GM18870 (cell line): ENCODE measurements at regions not wholly inside any gene's neighbourhood (a gene's known extent, or its start where the extent isn't known, plus 50 kb on each side); places are given as distances from the start of the nearest gene placed in this dataset.

Experiments
- ATAC-seq: cut with Tn5 transposase; IDR thresholded peaks from one replicate; pipeline ENCODE4 v1.9.1; 2021; ENCODE audit warnings: moderate library complexity; ENCODE audit not compliant: unreplicated experiment

DNA sequence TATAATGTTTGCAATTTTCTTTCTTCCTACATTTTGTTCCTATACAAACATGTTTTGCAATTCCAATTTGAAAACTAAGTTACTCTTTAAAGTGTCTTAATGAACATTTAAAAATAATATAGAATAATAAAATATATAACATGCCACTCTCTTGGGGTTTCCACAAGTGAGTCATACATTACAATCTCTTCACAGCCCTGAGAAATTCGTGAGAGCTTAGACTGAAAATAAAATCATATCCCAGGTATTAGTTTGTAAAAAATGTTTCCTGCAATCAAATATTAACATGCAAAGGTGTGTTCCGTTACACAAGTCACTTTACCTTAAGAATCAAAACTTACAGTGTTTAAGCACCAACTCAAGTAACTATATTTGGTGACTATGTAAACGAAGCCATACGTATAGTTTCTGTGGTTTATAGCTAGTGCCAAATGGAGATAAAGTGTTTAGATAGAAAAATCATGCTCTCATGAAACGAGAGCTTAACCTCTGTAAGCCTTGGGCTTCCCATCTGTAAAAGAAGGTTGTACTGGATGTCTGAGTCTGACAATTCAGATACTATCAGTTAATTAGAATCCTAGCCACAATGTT lies 253.6 kb upstream of the ANO3 start:
- ATAC-seq: peak; percentile 75

DNA sequence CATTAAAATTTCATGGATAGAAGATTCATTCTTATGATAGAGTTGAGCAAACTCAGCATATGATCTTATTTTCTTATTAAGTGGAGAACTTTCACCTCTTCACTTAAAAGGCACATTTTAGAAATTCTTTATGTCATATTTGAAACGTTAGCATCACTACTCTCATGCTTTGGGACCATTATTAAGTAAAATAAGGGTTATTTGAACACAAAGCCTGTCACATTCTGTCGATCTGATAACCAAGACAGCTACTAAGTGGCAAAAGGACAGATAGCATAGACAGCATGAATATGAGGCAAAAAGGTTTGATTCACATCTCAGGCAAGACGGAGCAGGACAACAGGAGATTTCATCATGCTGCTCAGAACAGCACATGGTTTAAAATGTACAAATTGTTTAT lies 247.6 kb upstream of the ANO3 start:
- ATAC-seq: no peak

DNA sequence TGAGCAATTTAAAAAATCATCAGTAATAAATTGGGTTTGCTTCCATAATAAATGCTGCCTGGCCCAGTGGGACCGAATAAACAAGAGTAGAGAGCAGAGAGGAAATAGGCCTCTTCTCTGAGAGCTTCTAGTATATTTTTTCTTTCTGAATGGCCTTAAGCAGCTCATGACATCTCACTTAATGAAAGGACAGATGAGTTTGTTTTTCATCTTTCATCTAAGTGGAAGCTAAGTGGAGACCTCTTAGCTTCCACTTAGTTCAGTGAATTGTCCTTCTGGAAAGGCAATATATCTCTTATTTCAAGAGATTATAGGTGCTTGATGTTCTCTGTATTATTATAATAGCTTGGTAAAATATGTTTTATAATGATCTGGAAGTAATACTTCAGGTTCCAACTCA lies 245.9 kb upstream of the ANO3 start:
- ATAC-seq: no peak

DNA sequence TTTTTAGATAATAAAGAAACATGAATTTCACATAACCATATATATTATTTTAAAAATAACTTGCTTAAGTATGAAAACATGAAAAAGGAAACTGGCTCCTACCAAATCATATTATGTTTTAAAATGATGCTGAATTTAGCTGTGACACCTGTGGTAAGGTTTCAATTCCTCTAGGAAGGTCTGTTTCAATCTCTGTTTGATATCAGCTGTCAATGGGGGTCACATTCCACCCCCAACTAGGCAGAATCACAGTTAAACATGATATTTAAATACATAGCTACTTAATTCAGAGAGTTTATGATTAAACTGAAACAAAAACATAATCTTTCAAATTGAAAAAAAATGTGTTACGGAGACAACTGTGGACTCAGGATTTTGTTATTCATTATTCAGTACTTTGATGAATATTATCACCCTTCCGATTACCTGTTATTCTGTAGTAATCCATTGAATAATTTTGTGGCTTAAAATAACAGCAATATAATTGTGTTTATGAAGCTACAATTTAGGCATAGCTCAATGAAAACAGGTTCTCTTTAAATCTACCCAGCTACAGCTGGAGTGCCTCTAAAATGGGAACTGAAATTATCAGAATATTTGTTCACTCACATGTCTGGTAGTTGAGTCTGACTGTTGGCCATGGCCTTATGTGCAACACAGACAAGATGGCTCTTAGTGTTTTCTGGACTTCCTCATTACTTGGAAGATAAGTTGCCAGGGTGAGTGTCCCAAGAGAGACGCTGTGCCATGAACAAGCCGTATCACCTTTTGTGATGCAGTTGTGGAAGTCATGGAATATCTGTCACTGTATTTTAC lies 244.6 kb upstream of the ANO3 start:
- ATAC-seq: peak; percentile 96

DNA sequence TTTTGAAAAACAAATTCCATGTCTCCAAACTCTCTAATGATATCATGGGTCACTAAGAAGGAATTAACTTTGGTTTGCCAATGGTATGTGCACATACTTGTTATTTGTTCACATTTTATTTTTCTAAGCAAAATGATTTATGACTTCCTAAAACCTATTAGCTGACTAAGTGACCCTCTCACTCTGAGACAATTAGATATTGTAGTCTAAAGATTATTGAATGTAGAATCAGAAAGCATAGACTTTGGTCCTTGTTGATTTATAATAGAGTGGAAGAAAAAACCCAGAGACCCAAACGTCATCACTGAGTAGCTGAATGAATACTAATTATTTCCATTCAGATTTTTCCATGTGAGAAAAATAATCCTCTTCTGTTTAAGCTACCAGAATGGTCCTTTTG lies 243.5 kb upstream of the ANO3 start:
- no peak for ATAC-seq

DNA sequence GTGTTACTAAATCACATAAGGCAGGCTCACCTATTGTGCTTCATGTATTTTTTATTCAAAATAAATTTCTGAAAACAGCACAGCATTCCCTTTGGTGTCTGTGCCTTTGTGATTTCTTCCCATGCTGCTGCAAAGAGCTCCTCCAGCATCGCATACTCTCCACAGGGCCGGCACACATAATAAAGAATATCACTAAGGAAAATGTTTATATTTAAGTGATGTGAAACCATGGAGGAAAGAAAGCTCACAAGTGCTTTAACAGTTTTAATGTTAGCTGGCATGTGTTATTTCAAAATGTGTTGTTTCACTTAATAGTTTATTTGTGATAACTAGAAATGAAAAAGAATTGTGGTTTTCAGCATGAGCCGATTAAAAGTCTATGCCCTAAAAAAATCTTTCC lies 241.3 kb upstream of the ANO3 start:
- no peak for ATAC-seq

DNA sequence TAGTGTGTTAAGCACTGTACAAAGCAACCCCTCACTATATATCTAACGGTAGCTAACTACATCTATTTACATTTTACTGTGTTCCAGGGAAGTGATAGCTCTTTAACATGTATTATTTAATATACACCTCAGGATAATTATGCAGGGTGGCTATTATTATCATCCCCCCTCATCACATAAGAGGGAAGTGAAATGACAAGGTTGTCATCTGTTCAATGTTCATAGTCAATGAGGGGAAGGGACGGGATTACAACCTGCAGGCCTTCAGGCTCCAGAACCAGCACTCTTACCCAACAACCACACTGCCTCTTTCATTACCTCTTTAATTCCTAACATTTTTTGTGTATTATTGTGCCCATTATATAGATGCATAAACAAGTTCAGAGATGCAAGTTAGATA lies 238.7 kb upstream of the ANO3 start:
- ATAC-seq: no peak

GRCh38 chr11:26095340-26095739 lies 236.6 kb upstream of the ANO3 start:
- ATAC-seq: no peak

GRCh38 chr11:26096451-26096850 lies 235.5 kb upstream of the ANO3 start:
- no peak for ATAC-seq

- ATAC-seq: no peak
Observed at GRCh38 chr11:26102325-26102724, 229.6 kb upstream of the ANO3 start.

DNA sequence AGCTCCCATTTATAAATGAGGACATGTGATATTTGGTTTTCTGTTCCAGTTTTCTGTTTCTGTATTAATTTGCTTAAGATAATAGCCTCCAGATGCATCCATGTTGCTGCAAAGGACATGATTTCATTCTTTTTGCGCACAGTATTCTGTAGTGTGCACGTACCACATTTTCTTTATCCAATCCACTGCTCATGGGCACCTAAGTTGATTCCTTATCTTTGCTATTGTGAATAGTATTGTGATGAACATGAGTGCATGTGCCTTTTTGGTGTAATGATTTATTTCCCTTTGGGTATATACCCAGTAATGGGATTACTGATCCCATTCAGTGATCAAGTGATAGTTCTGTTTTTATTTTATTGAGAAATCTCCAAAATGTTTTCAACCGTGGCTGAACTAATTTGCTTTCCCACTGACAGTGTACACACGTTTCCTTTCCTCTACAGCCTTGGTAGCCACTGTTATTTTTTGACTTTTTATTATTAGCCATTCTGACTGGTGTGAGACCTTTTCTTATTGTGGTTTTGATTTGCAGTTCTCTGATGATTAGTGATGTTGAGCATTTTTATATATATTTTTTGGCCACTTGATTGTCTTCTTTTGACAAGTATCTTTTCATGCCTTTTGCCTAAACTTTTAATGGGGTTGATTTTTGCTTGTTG lies 226.0 kb upstream of the ANO3 start:
- no peak for ATAC-seq

DNA sequence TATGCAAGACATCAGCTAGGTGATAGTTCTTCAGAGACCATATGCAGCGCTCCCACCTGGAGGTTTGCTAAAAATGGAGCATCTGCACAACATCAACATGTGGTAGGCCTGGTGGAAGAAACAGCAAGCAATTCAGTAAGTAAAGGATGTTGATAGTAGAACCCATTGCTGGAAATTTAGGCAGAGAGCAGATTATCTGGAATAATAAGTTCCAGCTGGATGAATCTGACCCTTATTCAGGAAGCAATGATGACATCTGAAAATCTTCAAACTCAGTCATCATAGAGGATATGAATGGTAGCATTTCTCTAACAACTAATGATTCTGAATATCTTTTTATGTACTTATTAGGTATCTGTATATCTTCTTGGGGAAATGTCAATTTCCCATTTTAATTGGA lies 225.2 kb upstream of the ANO3 start:
- no peak for ATAC-seq

DNA sequence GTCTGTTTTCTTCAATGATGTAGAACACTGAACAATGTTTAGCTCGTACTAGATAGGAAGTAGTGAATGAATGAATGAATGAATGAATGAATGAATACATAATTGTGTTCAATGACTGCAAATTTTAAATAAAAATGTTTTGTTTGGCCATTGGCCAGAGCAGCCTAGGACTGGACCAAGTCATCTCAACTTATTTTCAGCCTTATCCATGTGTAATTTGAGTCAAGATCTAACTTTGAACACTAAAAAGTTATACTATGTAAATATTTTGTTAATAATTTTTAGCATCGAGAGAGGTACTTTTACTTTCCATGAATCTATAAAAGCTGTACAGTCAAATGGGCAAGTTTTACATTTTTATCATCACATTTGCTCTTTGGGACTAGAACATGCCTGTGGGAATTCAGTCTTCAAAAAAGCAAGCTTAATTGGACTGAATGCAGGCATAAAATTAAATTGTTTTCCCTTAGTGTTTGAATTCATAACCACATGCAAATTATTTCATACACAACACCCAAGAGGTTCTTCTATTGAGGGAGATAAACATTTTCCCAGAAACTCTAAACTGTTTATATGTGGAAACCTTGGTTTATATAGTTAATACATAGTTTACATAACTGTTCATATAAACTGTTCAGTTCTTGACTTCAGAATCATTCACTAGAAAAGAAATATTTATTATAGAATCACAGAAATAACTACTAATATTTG lies 222.1 kb upstream of the ANO3 start:
- ATAC-seq: no peak

DNA sequence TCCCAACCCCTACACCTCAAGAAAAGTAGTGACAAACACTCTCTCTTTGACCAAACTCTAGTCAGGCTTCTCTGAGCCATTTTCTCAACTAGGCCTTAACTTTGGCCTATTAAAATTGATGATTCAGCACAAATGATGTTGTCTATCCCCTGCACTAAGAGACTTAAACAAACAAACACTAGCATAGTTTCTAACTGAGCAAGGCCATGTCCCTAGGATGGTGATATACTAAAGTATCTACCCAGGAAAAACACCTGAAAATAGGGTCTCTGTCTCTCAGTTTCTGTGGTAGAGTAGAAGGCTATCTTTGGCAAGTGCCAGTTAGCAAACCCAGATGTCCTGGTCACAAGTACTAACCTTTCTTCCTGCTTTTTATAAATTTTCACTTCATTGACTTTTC lies 219.7 kb upstream of the ANO3 start:
- no peak for ATAC-seq

GRCh38 chr11:26121466-26121865 lies 210.5 kb upstream of the ANO3 start:
- no peak for ATAC-seq

DNA sequence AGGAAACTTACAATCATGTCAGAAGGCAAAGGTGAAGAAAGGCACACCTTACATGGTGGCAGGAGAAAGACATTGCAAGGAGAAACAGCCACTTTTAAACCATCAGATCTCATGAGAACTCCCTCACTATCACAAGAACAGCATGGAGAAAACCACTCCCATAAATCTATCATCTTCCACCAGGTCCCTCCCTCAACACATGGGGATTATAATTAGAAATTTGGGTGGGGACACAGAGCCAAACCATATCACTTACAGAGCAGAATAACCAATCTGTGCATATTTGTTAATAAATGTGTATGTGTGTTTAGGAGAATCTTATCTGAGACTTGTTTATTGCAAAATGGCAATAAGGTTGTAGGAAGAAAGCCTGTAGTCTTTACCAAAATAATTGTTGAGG lies 205.2 kb upstream of the ANO3 start:
- no peak for ATAC-seq

- ATAC-seq: no peak
Observed at GRCh38 chr11:26127336-26127735, 204.6 kb upstream of the ANO3 start.

DNA sequence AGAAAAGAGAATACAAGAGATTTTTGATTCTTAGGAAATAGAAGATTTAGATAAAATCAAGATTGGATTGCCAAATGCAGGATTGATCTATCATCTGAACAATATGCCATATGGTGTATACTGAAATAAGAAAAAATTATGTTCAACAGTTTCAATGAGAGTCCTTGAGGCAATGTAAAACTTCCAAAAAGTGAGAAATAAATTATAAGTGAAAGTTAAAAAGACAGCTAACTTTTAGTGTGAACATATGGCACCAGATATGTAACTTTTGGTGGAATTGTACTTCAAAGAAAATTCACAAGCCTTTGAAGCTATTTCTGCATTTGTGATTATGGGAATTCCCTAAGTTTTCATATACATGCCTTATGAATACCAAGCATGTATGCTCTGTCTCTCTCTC lies 200.5 kb upstream of the ANO3 start:
- no peak for ATAC-seq

GRCh38 chr11:26134053-26134452 lies 197.9 kb upstream of the ANO3 start:
- ATAC-seq: no peak

DNA sequence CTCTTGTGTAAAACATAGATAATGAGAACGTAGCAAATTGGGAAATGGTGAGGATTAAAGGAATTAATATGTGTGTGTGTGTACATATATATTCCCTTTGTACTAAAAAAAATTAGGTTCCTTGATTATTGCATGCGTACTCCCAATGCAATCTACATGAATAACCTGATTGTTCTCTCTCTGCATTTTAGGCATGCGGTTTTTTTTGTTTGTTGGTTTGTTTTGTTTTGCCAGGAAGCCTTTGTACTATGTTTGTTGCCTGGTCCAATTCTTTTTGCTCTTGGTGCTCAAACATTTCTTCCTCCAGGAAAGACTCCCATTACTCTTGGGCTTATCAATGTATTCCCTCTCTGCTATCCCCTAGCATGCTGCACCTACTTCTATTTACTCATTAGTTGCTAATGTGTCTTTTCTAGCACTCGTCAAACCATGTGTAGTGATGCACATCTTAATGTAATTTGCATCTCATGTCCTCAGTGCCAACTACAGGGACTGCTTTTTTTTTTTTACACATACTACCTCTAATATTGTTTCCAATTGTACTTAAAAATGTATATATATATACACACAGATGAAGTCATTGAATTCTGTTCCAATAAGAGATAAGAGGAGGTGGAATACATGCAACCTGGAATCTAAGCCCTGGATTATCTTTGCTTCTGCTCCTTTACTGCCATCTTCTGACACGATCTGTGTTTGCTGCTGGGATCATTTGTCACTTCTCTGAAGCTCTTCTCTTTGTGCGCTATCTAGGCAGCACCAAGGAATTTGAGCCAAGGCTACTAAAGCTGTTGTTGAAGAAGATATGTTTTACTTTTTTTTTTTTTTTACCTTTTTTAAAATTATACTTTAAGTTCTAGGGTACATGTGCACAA lies 197.2 kb upstream of the ANO3 start:
- ATAC-seq: no peak

GRCh38 chr11:26137651-26138050 lies 194.3 kb upstream of the ANO3 start:
- no peak for ATAC-seq
